ENCODE measurements at regions not wholly inside any gene's neighbourhood (a gene's known extent, or its start where the extent isn't known, plus 50 kb on each side); places are given as distances from the start of the nearest gene placed in this dataset.
"Not testable (repeated sequence)": the region's sequence is repeated elsewhere in the genome, so short reads cannot be mapped to it uniquely, and the experiment has no call there.

GRCh38 chr22:26941896-26942636 is 284.7 kb downstream of the MIAT start:
- 68 to 78% methylated on average over 14 of the region's 14 CpGs for WGBS, 2 donors
- TF ChIP-seq POLR2A (IDR thresholded peaks at IDR 0.05) (no peak), CTCF (IDR thresholded peaks at IDR 0.05) (no peak)

GRCh38 chr22:26942637-26942957 is 285.2 kb downstream of the MIAT start:
- DNase-seq: no peak
- Histone ChIP-seq H3K27ac (no peak overlapping the region), H3K36me3 (no peaks in the 10 kb centered on the region), H3K4me3 (replicated peaks in 1 of 3) (no peak overlapping the region), H3K27me3 (no peaks in the 10 kb centered on the region), H3K4me1 (no peaks in the 10 kb centered on the region), H3K9me3 (no peaks in the 10 kb centered on the region)
- intact Hi-C loops (cut with DNase I): no loop called here
- TF ChIP-seq CTCF (IDR thresholded peaks at IDR 0.05) (no peak), POLR2A (IDR thresholded peaks at IDR 0.05) (no peak)
- 47 to 63% methylated on average over 4 of the region's 4 CpGs for WGBS, 2 donors

More at GRCh38 chr22:26941896-26942636, 284.7 kb downstream of the MIAT start:
- DNase-seq: no peak
- intact Hi-C loops (cut with DNase I): no loop called here
- H3K9me3 ChIP-seq: no peaks in the 10 kb centered on the region
- H3K4me3 ChIP-seq (replicated peaks in 1 of 3): no peak overlapping the region
- H3K4me1 ChIP-seq: no peaks in the 10 kb centered on the region
- H3K36me3 ChIP-seq: no peaks in the 10 kb centered on the region
- no peaks in the 10 kb centered on the region for H3K27me3 ChIP-seq
- no peak overlapping the region for H3K27ac ChIP-seq

- H3K9me3 ChIP-seq: no peaks in the 10 kb centered on the region
- intact Hi-C loops (cut with DNase I): no loop called here
- H3K27ac ChIP-seq: no peak overlapping the region
- no peaks in the 10 kb centered on the region for H3K36me3 ChIP-seq
- no peaks in the 10 kb centered on the region for H3K27me3 ChIP-seq
- H3K4me1 ChIP-seq: no peaks in the 10 kb centered on the region
- TF ChIP-seq CTCF (IDR thresholded peaks at IDR 0.05) (no peak), POLR2A (IDR thresholded peaks at IDR 0.05) (no peak)
- no peak overlapping the region for H3K4me3 ChIP-seq (replicated peaks in 1 of 3)
- 81 to 87% methylated on average over 1 of the region's 1 CpG for WGBS, 2 donors
- no peak for DNase-seq
Measured at GRCh38 chr22:26945565-26945964, 288.2 kb downstream of the MIAT start.

GRCh38 chr22:26949193-26949592 is 291.8 kb downstream of the MIAT start:
- Histone ChIP-seq H3K4me3 (replicated peaks in 1 of 3) (no peak overlapping the region), H3K27ac (no peak overlapping the region), H3K9me3 (no peaks in the 10 kb centered on the region), H3K27me3 (no peaks in the 10 kb centered on the region), H3K36me3 (no peaks in the 10 kb centered on the region), H3K4me1 (peaks cover 6 to 9% of the 10 kb centered on the region in 2 donors)
- WGBS, 2 donors: 37 to 73% methylated on average over 3 of the region's 3 CpGs
- no peak for TF ChIP-seq CTCF (IDR thresholded peaks at IDR 0.05)
- intact Hi-C loops (cut with DNase I): no loop called here
- DNase-seq: peak in 1 of 2 donors; percentile 46

- H3K4me3 ChIP-seq (replicated peaks in 1 of 3); H3K36me3 ChIP-seq; H3K9me3 ChIP-seq; DNase-seq; intact Hi-C loops (cut with DNase I); H3K27me3 ChIP-seq; H3K27ac ChIP-seq: not testable (repeated sequence)
- 95 to 96% methylated on average over 3 of the region's 3 CpGs for WGBS, 2 donors
- H3K4me1 ChIP-seq: peaks cover 6 to 12% of the 10 kb centered on the region in 2 donors
Measured at GRCh38 chr22:26951139-26951538, 293.8 kb downstream of the MIAT start.
